ENCODE measurements at regions not wholly inside any gene's neighbourhood (a gene's known extent, or its start where the extent isn't known, plus 50 kb on each side); places are given as distances from the start of the nearest gene placed in this dataset.

DNA sequence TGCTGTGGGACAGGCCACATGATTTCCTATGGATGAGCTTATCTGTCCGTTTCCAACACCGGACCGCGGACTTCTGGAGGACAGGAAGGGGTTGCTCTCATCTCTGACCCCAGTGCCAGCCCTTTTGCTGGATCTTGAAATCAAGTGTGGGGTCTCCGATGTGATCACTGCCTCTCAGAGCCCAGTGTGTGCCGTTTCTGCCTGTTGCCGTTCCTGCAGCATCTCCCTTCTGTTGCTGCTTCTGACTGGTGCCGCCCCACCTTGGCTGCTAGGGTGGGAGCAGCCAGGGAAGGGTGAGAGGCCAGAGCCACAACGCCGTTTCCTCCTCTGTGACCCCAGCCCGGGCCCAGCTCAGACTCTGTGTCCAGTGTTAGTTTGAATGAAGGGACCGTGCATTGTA is 67.3 kb upstream of the WNT4 start:
- TF ChIP-seq, protein P1, sequence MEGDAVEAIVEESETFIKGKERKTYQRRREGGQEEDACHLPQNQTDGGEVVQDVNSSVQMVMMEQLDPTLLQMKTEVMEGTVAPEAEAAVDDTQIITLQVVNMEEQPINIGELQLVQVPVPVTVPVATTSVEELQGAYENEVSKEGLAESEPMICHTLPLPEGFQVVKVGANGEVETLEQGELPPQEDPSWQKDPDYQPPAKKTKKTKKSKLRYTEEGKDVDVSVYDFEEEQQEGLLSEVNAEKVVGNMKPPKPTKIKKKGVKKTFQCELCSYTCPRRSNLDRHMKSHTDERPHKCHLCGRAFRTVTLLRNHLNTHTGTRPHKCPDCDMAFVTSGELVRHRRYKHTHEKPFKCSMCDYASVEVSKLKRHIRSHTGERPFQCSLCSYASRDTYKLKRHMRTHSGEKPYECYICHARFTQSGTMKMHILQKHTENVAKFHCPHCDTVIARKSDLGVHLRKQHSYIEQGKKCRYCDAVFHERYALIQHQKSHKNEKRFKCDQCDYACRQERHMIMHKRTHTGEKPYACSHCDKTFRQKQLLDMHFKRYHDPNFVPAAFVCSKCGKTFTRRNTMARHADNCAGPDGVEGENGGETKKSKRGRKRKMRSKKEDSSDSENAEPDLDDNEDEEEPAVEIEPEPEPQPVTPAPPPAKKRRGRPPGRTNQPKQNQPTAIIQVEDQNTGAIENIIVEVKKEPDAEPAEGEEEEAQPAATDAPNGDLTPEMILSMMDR (CRISPR knock-in tag; IDR thresholded peaks at IDR 0.05): no peak
- no peak for TF ChIP-seq ZNF850 (CRISPR knock-in tag; conservative IDR thresholded peaks at IDR 0.05)
- TF ChIP-seq KMT2B (CRISPR knock-in tag; IDR thresholded peaks at IDR 0.05): no peak

Data from HepG2 (cell line).